H1 (cell line): ENCODE measurements at regions not wholly inside any gene's neighbourhood (a gene's known extent, or its start where the extent isn't known, plus 50 kb on each side); places are given as distances from the start of the nearest gene placed in this dataset.

Experiments
- CHD1 ChIP-seq: IDR thresholded peaks from 2 replicates; pipeline ENCODE4 v1.6.1; 2012; ENCODE audit warnings: low read depth, low read length, improper control_type of control experiment
- CHD2 ChIP-seq: IDR thresholded peaks from 2 replicates; pipeline ENCODE4 v1.6.1; 2012; ENCODE audit warnings: low read length, improper control_type of control experiment
- CTCF ChIP-seq, 3 experiments: IDR thresholded peaks; 1 replicate in 2 of 3; 2 replicates in 1 of 3; pipeline versions ENCODE4 v1.5.1 to v1.6.1; 2011; ENCODE audit warnings: low read length in 3 of 3, mild to moderate bottlenecking in 3 of 3, inconsistent platforms in 2 of 3, low read depth in 1 of 3, moderate library complexity in 1 of 3; ENCODE audit not compliant: insufficient read depth in 1 of 3; ENCODE audit errors: control extremely low read depth in 1 of 3
- EZH2 ChIP-seq: fragments of 200-600 bp; sonication (generic); IDR thresholded peaks from 2 replicates; pipeline ENCODE4 v1.7.1; 2012; ENCODE audit warnings: low read depth, mild to moderate bottlenecking, moderate library complexity, low read length, inconsistent platforms; ENCODE audit not compliant: severe bottlenecking
- JUN ChIP-seq: IDR thresholded peaks from 2 replicates; pipeline ENCODE4 v1.6.1; 2011; ENCODE audit warnings: low read depth, mild to moderate bottlenecking, improper control_type of control experiment, low read length
- POLR2AphosphoS5 ChIP-seq: IDR thresholded peaks from 2 replicates; pipeline ENCODE4 v1.6.1; 2011; ENCODE audit warnings: low read depth, low read length
- SIRT6 ChIP-seq: IDR thresholded peaks from one replicate; pipeline ENCODE4 v1.7.1; 2012; ENCODE audit warnings: low read length, inconsistent platforms
- SP2 ChIP-seq: IDR thresholded peaks from 2 replicates; pipeline ENCODE4 v1.6.1; 2012; ENCODE audit warnings: mild to moderate bottlenecking, low read length, inconsistent platforms
- TAF1 ChIP-seq: IDR thresholded peaks from 2 replicates; pipeline ENCODE4 v1.6.1; 2011; ENCODE audit warnings: mild to moderate bottlenecking, low read depth, low read length
- TBP ChIP-seq: IDR thresholded peaks from 2 replicates; pipeline ENCODE4 v1.6.1; 2011; ENCODE audit warnings: low read depth, low read length, improper control_type of control experiment

DNA sequence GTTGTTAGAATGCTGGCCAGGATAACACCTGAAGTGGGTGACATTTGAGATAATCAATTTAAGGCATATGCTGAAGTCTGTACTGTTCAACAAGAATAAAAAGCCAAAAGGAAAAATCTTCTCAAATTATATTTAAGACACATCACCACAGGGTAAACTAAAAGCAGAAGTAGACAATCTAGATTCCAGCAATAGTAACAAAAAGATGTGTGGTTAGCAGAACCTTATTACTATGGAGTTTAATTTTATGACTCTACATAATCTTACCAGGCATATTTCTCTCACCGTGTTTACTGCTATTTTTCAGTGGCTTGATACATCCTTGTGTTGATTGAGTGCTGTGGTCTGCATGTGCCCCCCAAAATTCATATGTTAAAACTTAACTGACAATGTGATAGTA is 300.4 kb upstream of the ZP4 start:
- TF ChIP-seq EZH2, result no peak
- TF ChIP-seq JUN, result no peak
- no peak for TF ChIP-seq POLR2AphosphoS5
- no peak for TF ChIP-seq SP2
- TF ChIP-seq TAF1, result no peak
- TF ChIP-seq CHD2, result no peak
- TF ChIP-seq CTCF (IDR thresholded peaks at IDR 0.05; ENCODE audit: control extremely low read depth in 1 of 3, insufficient read depth in 1 of 3, low read depth in 1 of 3, low read length in 3 of 3), result no peak
- no peak for TF ChIP-seq SIRT6
- TF ChIP-seq TBP, result no peak
- no peak for TF ChIP-seq CHD1
